ENCODE measurements at regions not wholly inside any gene's neighbourhood (a gene's known extent, or its start where the extent isn't known, plus 50 kb on each side); places are given as distances from the start of the nearest gene placed in this dataset.

DNA sequence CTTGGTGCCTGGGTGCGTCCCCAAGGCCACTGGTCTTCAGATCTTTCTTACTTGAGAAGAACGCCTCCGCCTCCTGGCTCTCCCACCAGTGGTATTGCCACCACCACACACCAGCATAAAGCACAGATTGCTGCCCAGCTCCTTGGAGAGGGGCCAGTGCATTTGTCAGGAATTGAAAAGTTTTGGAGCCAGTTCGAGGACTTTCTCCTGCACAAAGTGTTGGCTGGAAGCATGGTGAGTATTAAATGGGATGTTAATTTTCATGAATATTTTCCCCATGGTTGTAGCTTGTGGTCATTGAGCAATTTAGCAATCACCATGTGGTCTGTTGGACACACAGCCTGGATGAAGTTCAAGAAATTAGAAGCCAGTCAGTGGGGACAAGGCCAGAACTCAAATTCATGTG is 684.6 kb upstream of the FANCL start:
- TF ChIP-seq TCF7L2 (IDR thresholded peaks at IDR 0.05; ENCODE audit: low read depth, low read length), result no peak
- TF ChIP-seq, protein P1, sequence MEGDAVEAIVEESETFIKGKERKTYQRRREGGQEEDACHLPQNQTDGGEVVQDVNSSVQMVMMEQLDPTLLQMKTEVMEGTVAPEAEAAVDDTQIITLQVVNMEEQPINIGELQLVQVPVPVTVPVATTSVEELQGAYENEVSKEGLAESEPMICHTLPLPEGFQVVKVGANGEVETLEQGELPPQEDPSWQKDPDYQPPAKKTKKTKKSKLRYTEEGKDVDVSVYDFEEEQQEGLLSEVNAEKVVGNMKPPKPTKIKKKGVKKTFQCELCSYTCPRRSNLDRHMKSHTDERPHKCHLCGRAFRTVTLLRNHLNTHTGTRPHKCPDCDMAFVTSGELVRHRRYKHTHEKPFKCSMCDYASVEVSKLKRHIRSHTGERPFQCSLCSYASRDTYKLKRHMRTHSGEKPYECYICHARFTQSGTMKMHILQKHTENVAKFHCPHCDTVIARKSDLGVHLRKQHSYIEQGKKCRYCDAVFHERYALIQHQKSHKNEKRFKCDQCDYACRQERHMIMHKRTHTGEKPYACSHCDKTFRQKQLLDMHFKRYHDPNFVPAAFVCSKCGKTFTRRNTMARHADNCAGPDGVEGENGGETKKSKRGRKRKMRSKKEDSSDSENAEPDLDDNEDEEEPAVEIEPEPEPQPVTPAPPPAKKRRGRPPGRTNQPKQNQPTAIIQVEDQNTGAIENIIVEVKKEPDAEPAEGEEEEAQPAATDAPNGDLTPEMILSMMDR (IDR thresholded peaks at IDR 0.05), result no peak
- no peak for TF ChIP-seq SIN3A (IDR thresholded peaks at IDR 0.05; ENCODE audit: borderline replicate concordance, insufficient read depth, low read depth, low read length)
- no peak for TF ChIP-seq POLR2AphosphoS5 (IDR thresholded peaks at IDR 0.05; ENCODE audit: low read depth, low read length)
- TF ChIP-seq, protein P2, sequence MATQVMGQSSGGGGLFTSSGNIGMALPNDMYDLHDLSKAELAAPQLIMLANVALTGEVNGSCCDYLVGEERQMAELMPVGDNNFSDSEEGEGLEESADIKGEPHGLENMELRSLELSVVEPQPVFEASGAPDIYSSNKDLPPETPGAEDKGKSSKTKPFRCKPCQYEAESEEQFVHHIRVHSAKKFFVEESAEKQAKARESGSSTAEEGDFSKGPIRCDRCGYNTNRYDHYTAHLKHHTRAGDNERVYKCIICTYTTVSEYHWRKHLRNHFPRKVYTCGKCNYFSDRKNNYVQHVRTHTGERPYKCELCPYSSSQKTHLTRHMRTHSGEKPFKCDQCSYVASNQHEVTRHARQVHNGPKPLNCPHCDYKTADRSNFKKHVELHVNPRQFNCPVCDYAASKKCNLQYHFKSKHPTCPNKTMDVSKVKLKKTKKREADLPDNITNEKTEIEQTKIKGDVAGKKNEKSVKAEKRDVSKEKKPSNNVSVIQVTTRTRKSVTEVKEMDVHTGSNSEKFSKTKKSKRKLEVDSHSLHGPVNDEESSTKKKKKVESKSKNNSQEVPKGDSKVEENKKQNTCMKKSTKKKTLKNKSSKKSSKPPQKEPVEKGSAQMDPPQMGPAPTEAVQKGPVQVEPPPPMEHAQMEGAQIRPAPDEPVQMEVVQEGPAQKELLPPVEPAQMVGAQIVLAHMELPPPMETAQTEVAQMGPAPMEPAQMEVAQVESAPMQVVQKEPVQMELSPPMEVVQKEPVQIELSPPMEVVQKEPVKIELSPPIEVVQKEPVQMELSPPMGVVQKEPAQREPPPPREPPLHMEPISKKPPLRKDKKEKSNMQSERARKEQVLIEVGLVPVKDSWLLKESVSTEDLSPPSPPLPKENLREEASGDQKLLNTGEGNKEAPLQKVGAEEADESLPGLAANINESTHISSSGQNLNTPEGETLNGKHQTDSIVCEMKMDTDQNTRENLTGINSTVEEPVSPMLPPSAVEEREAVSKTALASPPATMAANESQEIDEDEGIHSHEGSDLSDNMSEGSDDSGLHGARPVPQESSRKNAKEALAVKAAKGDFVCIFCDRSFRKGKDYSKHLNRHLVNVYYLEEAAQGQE (IDR thresholded peaks at IDR 0.05; ENCODE audit: insufficient read depth in 1 of 2, low read depth in 2 of 2, low read length in 1 of 2), result no peak
- intact Hi-C loops (cut with micrococcal nuclease; ENCODE audit: unreplicated experiment) (no loop called here), in situ Hi-C loops (cut with HindIII; ENCODE audit: low pct_unique_long_range_greater_than_20kb, low sequenced_read_pairs) (no loop called here)
- Histone ChIP-seq H3K9me3 (ENCODE audit: control insufficient read depth, insufficient read depth, low read depth, low read length) (no peaks in the 10 kb centered on the region), H3K27me3 (ENCODE audit: control insufficient read depth, insufficient read depth, low read length) (no peaks in the 10 kb centered on the region), H3K36me3 (ENCODE audit: control insufficient read depth, insufficient read depth, low read length) (no peaks in the 10 kb centered on the region), H3K4me1 (ENCODE audit: control insufficient read depth, insufficient read depth, low read length) (no peaks in the 10 kb centered on the region), H3K4me3 (ENCODE audit: low read depth in 2 of 2, low read length in 2 of 2) (no peak overlapping the region), H3K27ac (ENCODE audit: low read length) (no peak overlapping the region)
- DNase-seq (ENCODE audit: low read depth, low spot score) (no peak), ATAC-seq (no peak)
- ChIA-PET CTCF (no interaction called here), POLR2A (no interaction called here)
- BruUV-seq (replicated peaks), result no TSS peak

DNA sequence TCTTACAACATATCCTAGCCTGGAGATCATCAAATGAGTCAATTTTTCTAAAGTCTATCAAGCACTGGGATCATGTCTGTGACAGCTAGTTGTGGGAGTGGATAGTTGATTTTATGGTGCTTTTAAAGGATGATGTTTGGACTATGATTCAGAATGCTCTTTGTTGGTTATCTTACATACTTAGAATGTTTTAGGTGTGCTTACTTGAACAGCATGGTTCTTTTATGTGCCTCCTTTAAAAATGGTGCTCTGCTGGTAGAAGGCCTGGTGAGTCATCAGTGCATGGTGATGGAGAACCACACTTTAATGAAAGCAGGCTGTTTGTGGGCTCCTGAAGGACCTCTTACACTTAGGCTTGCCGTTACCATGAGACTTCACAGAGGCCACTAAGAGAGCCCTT is 682.7 kb upstream of the FANCL start:
- POLR2A ChIA-PET, result no interaction called here
- in situ Hi-C loops (cut with HindIII; ENCODE audit: low pct_unique_long_range_greater_than_20kb, low sequenced_read_pairs) (no loop called here), intact Hi-C loops (cut with micrococcal nuclease; ENCODE audit: unreplicated experiment) (no loop called here)
- H3K9me3 ChIP-seq (ENCODE audit: control insufficient read depth, insufficient read depth, low read depth, low read length), result no peaks in the 10 kb centered on the region
- ATAC-seq, result peak; percentile 63
- no peak overlapping the region for H3K4me3 ChIP-seq (ENCODE audit: low read depth in 2 of 2, low read length in 2 of 2)
- H3K27me3 ChIP-seq (ENCODE audit: control insufficient read depth, insufficient read depth, low read length), result no peaks in the 10 kb centered on the region
- DNase-seq (ENCODE audit: low read depth, low spot score), result no peak
- H3K4me1 ChIP-seq (ENCODE audit: control insufficient read depth, insufficient read depth, low read length), result no peaks in the 10 kb centered on the region
- TF ChIP-seq, protein P1 (IDR thresholded peaks at IDR 0.05), result no peak
- no peak for TF ChIP-seq TCF7L2 (IDR thresholded peaks at IDR 0.05; ENCODE audit: low read depth, low read length)
- no peak for TF ChIP-seq POLR2AphosphoS5 (IDR thresholded peaks at IDR 0.05; ENCODE audit: low read depth, low read length)
- no peak for TF ChIP-seq SIN3A (IDR thresholded peaks at IDR 0.05; ENCODE audit: borderline replicate concordance, insufficient read depth, low read depth, low read length)
- TF ChIP-seq, protein P2 (IDR thresholded peaks at IDR 0.05; ENCODE audit: insufficient read depth in 1 of 2, low read depth in 2 of 2, low read length in 1 of 2), result no peak
- CTCF ChIA-PET, result no interaction called here
- no peaks in the 10 kb centered on the region for H3K36me3 ChIP-seq (ENCODE audit: control insufficient read depth, insufficient read depth, low read length)
- no TSS peak for BruUV-seq (replicated peaks)
- H3K27ac ChIP-seq (ENCODE audit: low read length), result no peak overlapping the region
